Ascending aorta (tissue), 2 donors: ENCODE measurements at regions not wholly inside any gene's neighbourhood (a gene's known extent, or its start where the extent isn't known, plus 50 kb on each side); places are given as distances from the start of the nearest gene placed in this dataset.

Source experiments
- DNase-seq, 2 donors: peaks; one replicate each; pipeline ENCODE4 v3.0.0-alpha.2; 2019; ENCODE audit warnings: low spot score in 2 of 2
- H3K27ac ChIP-seq, 2 donors: fragments of 200-600 bp; sonication (generic); one replicate each; pipeline ENCODE4 v1.5.1; 2016 to 2017; ENCODE audit warnings: mild to moderate bottlenecking in 1 of 2
- H3K27me3 ChIP-seq: fragments of 200-600 bp; sonication (generic); one replicate; pipeline ENCODE4 v1.5.1; 2017
- H3K36me3 ChIP-seq, 2 donors: fragments of 200-600 bp; sonication (generic); one replicate each; pipeline ENCODE4 v1.5.1; 2016
- H3K4me1 ChIP-seq, 2 donors: fragments of 200-600 bp; sonication (generic); one replicate each; pipeline ENCODE4 v1.5.1; 2016 to 2017; ENCODE audit warnings: mild to moderate bottlenecking in 1 of 2
- H3K4me3 ChIP-seq, 2 donors: fragments of 200-600 bp; sonication (generic); one replicate each; pipeline ENCODE4 v1.5.1; 2016 to 2017; ENCODE audit warnings: mild to moderate bottlenecking in 1 of 2
- H3K9me3 ChIP-seq, 2 donors: fragments of 200-600 bp; sonication (generic); one replicate each; pipeline ENCODE4 v1.5.1; 2016
- intact Hi-C: fragments of 100-400 bp; cut with DNase I; formaldehyde crosslinking; loops from one replicate; pipeline ENCODE4 v1.15.1; 2023
- TF ChIP-seq, protein P1 (sequence below), 3 experiments: fragments of 200-600 bp in 2 of 3; fragments of 450-650 bp in 1 of 3; sonication (generic) in 2 of 3; IDR thresholded peaks; one replicate each; pipeline ENCODE4 v1.5.1; 2016 to 2019; ENCODE audit warnings: antibody characterized with exemption in 3 of 3, mild to moderate bottlenecking in 1 of 3, moderate library complexity in 1 of 3

DNA sequence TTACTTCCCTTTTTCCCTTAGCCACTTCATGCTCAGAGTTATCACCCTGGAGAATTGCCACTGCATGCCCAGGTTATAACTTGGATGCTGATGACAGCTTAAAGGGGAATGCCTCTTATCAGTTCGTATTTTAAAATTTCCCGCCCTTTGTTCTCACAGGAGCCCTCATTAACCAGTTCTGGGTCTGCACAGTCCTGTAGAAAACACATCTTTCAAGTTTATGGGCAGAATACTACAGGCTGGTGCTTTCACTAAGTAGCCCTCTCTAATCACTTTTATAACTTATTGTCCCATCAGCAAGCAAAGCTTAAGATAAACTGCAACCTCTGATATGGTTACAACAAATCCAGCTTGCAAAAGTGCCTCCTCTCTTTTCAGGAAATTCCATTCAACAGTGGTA, 587.3 kb upstream of the UBE2E2 start:
- intact Hi-C loops, result no loop called here

DNA sequence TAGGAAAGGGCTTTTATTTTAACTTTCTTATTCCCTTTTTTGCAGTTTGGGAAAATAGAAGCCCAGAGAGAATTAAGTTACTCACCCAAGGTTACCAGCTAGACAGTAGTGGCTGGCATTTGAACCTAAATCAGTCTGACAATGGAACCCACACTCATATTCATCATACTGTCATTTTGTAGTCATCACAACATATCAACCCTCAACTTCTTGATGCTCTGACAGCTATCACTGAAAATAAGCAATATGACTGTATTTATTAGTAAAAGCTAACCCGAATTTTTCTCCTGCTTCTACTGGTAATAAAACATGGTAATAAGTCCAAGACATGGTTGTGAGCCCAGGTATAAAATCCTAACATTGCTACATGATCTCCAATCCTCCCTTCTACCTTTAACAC, 585.8 kb upstream of the UBE2E2 start:
- TF ChIP-seq, protein P1, sequence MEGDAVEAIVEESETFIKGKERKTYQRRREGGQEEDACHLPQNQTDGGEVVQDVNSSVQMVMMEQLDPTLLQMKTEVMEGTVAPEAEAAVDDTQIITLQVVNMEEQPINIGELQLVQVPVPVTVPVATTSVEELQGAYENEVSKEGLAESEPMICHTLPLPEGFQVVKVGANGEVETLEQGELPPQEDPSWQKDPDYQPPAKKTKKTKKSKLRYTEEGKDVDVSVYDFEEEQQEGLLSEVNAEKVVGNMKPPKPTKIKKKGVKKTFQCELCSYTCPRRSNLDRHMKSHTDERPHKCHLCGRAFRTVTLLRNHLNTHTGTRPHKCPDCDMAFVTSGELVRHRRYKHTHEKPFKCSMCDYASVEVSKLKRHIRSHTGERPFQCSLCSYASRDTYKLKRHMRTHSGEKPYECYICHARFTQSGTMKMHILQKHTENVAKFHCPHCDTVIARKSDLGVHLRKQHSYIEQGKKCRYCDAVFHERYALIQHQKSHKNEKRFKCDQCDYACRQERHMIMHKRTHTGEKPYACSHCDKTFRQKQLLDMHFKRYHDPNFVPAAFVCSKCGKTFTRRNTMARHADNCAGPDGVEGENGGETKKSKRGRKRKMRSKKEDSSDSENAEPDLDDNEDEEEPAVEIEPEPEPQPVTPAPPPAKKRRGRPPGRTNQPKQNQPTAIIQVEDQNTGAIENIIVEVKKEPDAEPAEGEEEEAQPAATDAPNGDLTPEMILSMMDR (IDR thresholded peaks at IDR 0.05), result no peak
- no peaks in the 10 kb centered on the region for H3K27me3 ChIP-seq
- no peak for DNase-seq
- intact Hi-C loops, result no loop called here
- no peaks in the 10 kb centered on the region for H3K36me3 ChIP-seq
- no peaks in the 10 kb centered on the region for H3K4me1 ChIP-seq
- no peak overlapping the region for H3K27ac ChIP-seq
- H3K4me3 ChIP-seq, result no peak overlapping the region
- H3K9me3 ChIP-seq, result no peaks in the 10 kb centered on the region

More for the DNA sequence above, 587.3 kb upstream of the UBE2E2 start:
- DNase-seq, result no peak
- Histone ChIP-seq H3K4me3 (no peak overlapping the region), H3K36me3 (no peaks in the 10 kb centered on the region), H3K9me3 (no peaks in the 10 kb centered on the region), H3K27me3 (no peaks in the 10 kb centered on the region), H3K4me1 (no peaks in the 10 kb centered on the region), H3K27ac (no peak overlapping the region)
- TF ChIP-seq, protein P1 (IDR thresholded peaks at IDR 0.05), result no peak

DNA sequence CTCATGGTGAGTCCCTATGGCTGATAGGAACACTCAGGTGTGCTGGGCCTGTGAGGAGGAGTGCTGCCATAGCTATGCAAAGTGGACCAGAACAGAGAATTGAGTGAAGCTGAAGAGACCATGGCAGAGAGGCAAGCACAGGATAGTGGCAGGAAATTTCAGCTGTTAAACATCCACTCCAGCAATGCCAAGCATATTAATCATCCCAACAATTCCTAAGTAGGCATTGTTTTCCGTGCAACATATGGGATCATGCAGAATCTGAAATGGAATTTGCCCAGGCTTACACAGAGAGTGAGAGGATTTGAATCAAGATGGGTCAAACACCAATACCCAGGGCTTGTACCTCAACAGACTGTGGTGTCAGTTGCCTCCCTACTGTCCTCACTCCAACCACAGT, 582.6 kb upstream of the UBE2E2 start:
- no peaks in the 10 kb centered on the region for H3K36me3 ChIP-seq
- intact Hi-C loops, result no loop called here
- H3K27me3 ChIP-seq, result no peaks in the 10 kb centered on the region
- no peaks in the 10 kb centered on the region for H3K4me1 ChIP-seq
- H3K9me3 ChIP-seq, result no peaks in the 10 kb centered on the region
- H3K4me3 ChIP-seq, result no peak overlapping the region
- TF ChIP-seq, protein P1 (IDR thresholded peaks at IDR 0.05), result no peak
- H3K27ac ChIP-seq, result no peak overlapping the region
- no peak for DNase-seq

DNA sequence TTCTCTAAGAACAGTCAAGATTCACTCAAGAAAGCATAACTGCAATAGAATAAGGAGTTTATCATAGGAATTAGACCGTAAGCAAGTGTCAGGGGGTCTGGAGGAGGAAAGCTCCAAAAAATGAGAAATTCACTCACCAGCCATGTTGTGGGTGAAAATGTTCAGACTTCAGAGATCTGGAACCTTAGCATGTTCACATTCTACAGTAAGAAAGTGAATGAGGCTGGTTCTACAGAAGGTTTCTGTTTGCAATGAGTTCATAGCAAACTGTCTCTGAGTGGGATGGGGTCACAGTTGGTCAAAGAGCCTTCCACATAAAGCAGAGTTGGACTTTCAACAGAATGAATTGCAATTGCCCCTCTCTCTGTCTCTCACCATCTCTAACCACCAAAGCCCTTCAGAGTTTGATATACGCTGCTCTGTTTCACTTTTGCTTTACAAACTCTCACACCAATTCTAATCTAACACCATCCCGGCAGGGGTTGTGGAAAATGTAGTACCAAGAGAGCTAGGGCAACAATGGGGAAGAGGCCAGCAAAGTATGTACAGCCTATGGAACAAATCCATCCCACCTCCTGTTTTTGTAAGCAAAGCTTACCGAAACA, 581.8 kb upstream of the UBE2E2 start:
- H3K27ac ChIP-seq, result no peak overlapping the region
- no peaks in the 10 kb centered on the region for H3K27me3 ChIP-seq
- no peaks in the 10 kb centered on the region for H3K9me3 ChIP-seq
- intact Hi-C loops, result no loop called here
- no peak overlapping the region for H3K4me3 ChIP-seq
- no peaks in the 10 kb centered on the region for H3K36me3 ChIP-seq
- H3K4me1 ChIP-seq, result no peaks in the 10 kb centered on the region
- TF ChIP-seq, protein P1 (IDR thresholded peaks at IDR 0.05), result no peak
- DNase-seq, result no peak

DNA sequence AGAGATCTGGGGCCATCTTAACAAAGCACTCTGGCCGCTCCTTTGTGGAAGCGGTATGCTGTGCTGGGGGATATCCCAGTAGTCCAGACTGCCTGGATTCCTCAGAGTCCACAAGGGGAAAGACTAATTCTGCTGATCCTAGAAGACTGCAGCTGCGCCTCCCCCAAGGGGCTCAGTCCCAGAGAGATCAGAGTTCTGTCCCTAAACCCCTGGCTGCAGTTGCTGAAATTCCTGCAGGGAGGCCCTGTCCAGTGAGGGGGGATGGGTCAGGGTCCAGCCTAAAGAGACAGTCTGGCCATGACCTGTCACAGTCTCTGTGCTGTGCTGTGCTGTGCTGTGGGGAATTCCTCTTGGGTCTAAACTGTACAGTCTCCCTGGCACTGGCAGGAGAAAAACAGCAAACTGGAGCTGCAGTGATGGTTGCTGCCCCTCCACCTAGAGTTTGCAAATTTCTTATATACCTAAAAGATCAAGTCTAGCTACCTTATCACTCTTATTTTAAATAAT, 575.1 kb upstream of the UBE2E2 start:
- Histone ChIP-seq H3K27ac (no peak overlapping the region), H3K9me3 (no peaks in the 10 kb centered on the region), H3K4me3 (no peak overlapping the region), H3K36me3 (no peaks in the 10 kb centered on the region), H3K4me1 (no peaks in the 10 kb centered on the region), H3K27me3 (no peaks in the 10 kb centered on the region)
- intact Hi-C loops, result no loop called here
- TF ChIP-seq, protein P1 (IDR thresholded peaks at IDR 0.05), result no peak
- no peak for DNase-seq

DNA sequence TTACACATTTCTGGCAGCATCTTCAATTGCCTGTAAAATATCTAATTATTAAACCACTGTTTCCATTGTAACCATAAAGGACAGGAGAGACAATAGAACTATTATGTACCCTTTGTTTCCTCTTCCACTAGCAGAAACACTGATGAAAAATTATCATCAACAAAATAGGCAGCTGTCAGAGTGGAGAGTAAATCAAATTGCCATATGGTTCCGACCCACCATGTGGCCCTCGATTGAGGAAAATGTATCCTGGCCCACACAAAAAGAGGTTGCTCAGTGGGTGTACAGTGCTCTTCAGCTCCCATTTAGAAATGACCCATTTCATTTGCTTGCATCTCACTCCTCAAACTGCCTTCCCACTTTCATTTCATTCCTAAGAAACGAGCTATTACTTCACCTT, 570.6 kb upstream of the UBE2E2 start:
- no peak for DNase-seq
- no peaks in the 10 kb centered on the region for H3K9me3 ChIP-seq
- no peaks in the 10 kb centered on the region for H3K36me3 ChIP-seq
- H3K4me1 ChIP-seq, result no peaks in the 10 kb centered on the region
- H3K27me3 ChIP-seq, result no peaks in the 10 kb centered on the region
- intact Hi-C loops, result no loop called here
- no peak overlapping the region for H3K27ac ChIP-seq
- no peak overlapping the region for H3K4me3 ChIP-seq
- TF ChIP-seq, protein P1 (IDR thresholded peaks at IDR 0.05), result no peak
